ENCODE measurements at regions not wholly inside any gene's neighbourhood (a gene's known extent, or its start where the extent isn't known, plus 50 kb on each side); places are given as distances from the start of the nearest gene placed in this dataset.

- peaks cover 1% of the 10 kb centered on the region for H3K27me3 Mint-ChIP-seq
- no peak overlapping the region for H3K4me3 Mint-ChIP-seq
- no peak for ATAC-seq (ENCODE audit: low read depth)
- no peak for DNase-seq (ENCODE audit: low spot score in 2 of 2)
- no peaks in the 10 kb centered on the region for H3K4me1 Mint-ChIP-seq
- H3K27ac Mint-ChIP-seq, result no peak overlapping the region
- no peaks in the 10 kb centered on the region for H3K9me3 Mint-ChIP-seq
- H3K36me3 Mint-ChIP-seq, result no peaks in the 10 kb centered on the region
These were observed 101.4 kb upstream of the SLC44A1 start for GRCh38 chr9:105143136-105143430.

- ATAC-seq (ENCODE audit: low read depth) (no peak), DNase-seq (ENCODE audit: low spot score in 2 of 2) (no peak)
- Mint-ChIP-seq H3K4me1 (no peaks in the 10 kb centered on the region), H3K4me3 (no peak overlapping the region), H3K27me3 (peaks cover 1% of the 10 kb centered on the region), H3K9me3 (no peaks in the 10 kb centered on the region), H3K36me3 (no peaks in the 10 kb centered on the region), H3K27ac (no peak overlapping the region)
These were observed 100.4 kb upstream of the SLC44A1 start for GRCh38 chr9:105144076-105144475.

GRCh38 chr9:105144841-105145240 is 99.6 kb upstream of the SLC44A1 start:
- peaks cover 1% of the 10 kb centered on the region for H3K27me3 Mint-ChIP-seq
- H3K4me3 Mint-ChIP-seq, result no peak overlapping the region
- DNase-seq (ENCODE audit: low spot score in 2 of 2), result no peak
- no peak overlapping the region for H3K27ac Mint-ChIP-seq
- no peaks in the 10 kb centered on the region for H3K4me1 Mint-ChIP-seq
- H3K36me3 Mint-ChIP-seq, result no peaks in the 10 kb centered on the region
- no peak for ATAC-seq (ENCODE audit: low read depth)
- H3K9me3 Mint-ChIP-seq, result no peaks in the 10 kb centered on the region

DNA sequence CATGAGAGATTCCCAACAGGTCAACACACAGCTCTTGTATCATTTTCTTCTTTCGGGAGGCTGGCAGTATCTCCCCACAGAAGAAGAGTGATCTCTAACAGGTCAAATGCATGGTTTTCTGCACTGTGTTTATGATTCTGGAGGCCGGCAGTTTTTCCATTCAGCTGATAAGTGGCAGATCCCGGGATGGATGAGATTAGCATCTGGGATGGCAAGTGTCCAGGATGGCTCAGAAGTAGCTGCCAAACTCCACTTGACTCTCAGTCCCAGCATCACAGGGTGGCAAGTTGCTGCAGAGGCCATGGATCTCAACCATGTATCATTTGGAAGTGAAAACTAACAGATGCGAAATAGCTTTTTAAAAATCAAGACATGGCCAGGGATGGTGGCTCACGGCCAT is 97.8 kb upstream of the SLC44A1 start:
- H3K4me1 Mint-ChIP-seq, result peaks cover 4% of the 10 kb centered on the region
- no peaks in the 10 kb centered on the region for H3K9me3 Mint-ChIP-seq
- peaks cover 1% of the 10 kb centered on the region for H3K27me3 Mint-ChIP-seq
- no peaks in the 10 kb centered on the region for H3K36me3 Mint-ChIP-seq
- no peak for DNase-seq (ENCODE audit: low spot score in 2 of 2)
- H3K27ac Mint-ChIP-seq, result no peak overlapping the region
- H3K4me3 Mint-ChIP-seq, result no peak overlapping the region
- ATAC-seq (ENCODE audit: low read depth), result no peak

- H3K27ac Mint-ChIP-seq, result no peak overlapping the region
- ATAC-seq (ENCODE audit: low read depth), result no peak
- H3K9me3 Mint-ChIP-seq, result no peaks in the 10 kb centered on the region
- no peaks in the 10 kb centered on the region for H3K36me3 Mint-ChIP-seq
- no peak for DNase-seq (ENCODE audit: low spot score in 2 of 2)
- H3K27me3 Mint-ChIP-seq, result peaks cover 1% of the 10 kb centered on the region
- peaks cover 4% of the 10 kb centered on the region for H3K4me1 Mint-ChIP-seq
- H3K4me3 Mint-ChIP-seq, result no peak overlapping the region
These were observed 97.2 kb upstream of the SLC44A1 start for GRCh38 chr9:105147110-105147871.

GRCh38 chr9:105148328-105149006 is 96.0 kb upstream of the SLC44A1 start:
- no peak overlapping the region for H3K4me3 Mint-ChIP-seq
- H3K4me1 Mint-ChIP-seq, result peaks cover 4% of the 10 kb centered on the region
- H3K27ac Mint-ChIP-seq, result no peak overlapping the region
- ATAC-seq (ENCODE audit: low read depth) (no peak), DNase-seq (ENCODE audit: low spot score in 2 of 2) (no peak)
- no peaks in the 10 kb centered on the region for H3K9me3 Mint-ChIP-seq
- no peaks in the 10 kb centered on the region for H3K36me3 Mint-ChIP-seq
- peaks cover 1% of the 10 kb centered on the region for H3K27me3 Mint-ChIP-seq

DNA sequence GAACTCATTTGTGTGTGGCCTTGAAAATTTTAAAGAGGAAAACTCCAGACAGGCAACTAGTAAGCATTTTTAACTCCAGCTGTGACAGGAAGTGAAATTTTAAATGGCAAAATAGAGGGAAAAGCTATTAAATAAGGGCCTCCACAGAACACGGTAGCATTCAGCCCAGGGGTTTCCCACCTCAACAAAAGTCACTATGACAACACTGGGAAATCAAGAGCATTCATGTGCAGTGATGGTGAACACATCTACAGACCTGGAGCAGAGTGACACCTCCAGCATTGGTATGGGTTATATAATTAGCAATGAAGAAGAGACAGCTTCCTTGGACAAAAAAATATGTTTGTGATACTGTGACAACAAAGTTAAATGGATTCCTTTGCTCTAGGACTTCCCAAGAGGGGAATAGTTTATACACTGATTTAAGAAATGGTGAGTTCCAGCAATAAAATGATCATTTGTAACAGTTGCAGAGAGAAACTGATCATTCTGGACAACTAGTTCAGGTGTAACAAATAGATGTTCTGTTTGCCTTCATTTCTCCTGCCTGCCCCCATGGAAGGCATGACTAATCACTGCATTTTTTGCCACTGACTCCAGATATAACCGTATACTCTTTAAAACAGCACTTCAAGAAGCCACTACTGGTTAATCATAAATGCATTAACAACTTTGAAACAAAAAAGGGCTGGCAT is 93.3 kb upstream of the SLC44A1 start:
- DNase-seq (ENCODE audit: low spot score in 2 of 2) (no peak), ATAC-seq (ENCODE audit: low read depth) (peak; percentile 60)
- Mint-ChIP-seq H3K4me1 (peaks cover 7% of the 10 kb centered on the region), H3K27ac (peak overlapping the region; percentile 69), H3K36me3 (no peaks in the 10 kb centered on the region), H3K27me3 (peaks cover 1% of the 10 kb centered on the region), H3K9me3 (no peaks in the 10 kb centered on the region), H3K4me3 (no peak overlapping the region)

DNA sequence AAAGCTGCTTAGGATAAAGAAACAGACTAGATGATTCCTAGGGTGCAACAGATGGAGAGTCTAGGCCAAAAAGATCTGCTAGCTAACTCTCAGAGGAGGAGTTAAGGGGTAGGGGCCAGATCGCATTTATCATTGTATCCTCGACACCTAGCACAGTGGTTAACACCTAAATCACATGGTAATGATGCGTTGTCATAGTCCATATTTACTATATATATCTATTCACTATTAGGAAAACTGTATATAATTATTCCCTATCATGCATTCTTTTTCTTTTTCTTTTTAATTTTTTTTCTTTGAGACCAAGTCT is 92.8 kb upstream of the SLC44A1 start:
- Mint-ChIP-seq H3K27me3 (no peaks in the 10 kb centered on the region), H3K9me3 (no peaks in the 10 kb centered on the region), H3K27ac (no peak overlapping the region), H3K36me3 (no peaks in the 10 kb centered on the region), H3K4me3 (no peak overlapping the region), H3K4me1 (peaks cover 7% of the 10 kb centered on the region)
- DNase-seq (ENCODE audit: low spot score in 2 of 2), result no peak
- ATAC-seq (ENCODE audit: low read depth), result no peak

DNA sequence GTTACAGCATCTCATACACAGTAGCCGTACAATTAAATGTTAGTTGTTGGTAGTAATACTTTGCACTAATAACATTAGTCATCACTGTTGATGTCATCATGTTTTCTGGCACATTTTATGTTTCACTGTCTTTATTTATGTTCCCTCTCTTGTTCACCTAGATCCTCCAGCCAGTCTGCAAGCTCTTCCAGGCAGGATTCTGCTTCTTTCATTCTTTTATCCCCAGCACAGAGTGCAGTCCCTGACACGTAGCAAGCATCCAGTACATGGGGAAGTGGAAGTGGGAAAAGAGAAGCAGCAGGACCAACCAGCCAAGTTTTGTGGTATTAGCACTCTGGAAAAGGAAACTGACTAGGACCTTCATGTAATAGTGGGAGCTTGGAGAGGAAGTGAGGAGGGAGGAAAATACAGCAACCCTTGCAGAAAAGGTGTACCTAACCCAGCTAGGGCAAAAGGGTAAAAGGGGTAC is 89.7 kb upstream of the SLC44A1 start:
- H3K4me3 Mint-ChIP-seq, result no peak overlapping the region
- H3K4me1 Mint-ChIP-seq, result peaks cover 16% of the 10 kb centered on the region
- ATAC-seq (ENCODE audit: low read depth) (no peak), DNase-seq (ENCODE audit: low spot score in 2 of 2) (no peak)
- no peaks in the 10 kb centered on the region for H3K36me3 Mint-ChIP-seq
- no peaks in the 10 kb centered on the region for H3K9me3 Mint-ChIP-seq
- no peaks in the 10 kb centered on the region for H3K27me3 Mint-ChIP-seq
- H3K27ac Mint-ChIP-seq, result no peak overlapping the region

- ATAC-seq (ENCODE audit: low read depth) (peak; percentile 65), DNase-seq (ENCODE audit: low spot score in 2 of 2) (peak; percentile 16 to 28)
- H3K9me3 Mint-ChIP-seq, result no peaks in the 10 kb centered on the region
These were observed 87.3 kb upstream of the SLC44A1 start for GRCh38 chr9:105157171-105157583.

DNA sequence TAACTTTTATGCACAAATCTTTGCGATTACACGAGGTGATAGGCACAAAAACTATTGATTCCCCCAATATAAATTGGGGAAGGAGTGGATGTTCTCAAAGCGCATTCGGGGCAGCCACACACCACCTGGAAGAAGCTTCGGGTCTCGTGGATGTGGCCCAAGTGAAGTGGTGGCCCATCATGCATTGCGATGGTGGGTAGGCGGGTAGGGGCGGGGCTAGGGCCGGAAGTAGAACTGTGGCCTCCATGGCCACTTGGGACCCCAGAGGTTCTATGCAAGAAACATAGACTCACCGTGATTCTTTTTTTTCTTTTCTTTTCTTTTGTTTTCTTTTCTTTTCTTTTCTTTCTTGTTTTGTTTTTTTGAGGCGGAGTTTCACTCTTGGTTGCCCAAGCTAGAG is 86.4 kb upstream of the SLC44A1 start:
- no peaks in the 10 kb centered on the region for H3K9me3 Mint-ChIP-seq
- DNase-seq (ENCODE audit: low spot score in 2 of 2) (no peak), ATAC-seq (ENCODE audit: low read depth) (no peak)
- H3K36me3 Mint-ChIP-seq, result no peaks in the 10 kb centered on the region
- no peaks in the 10 kb centered on the region for H3K27me3 Mint-ChIP-seq
- H3K27ac Mint-ChIP-seq, result no peak overlapping the region
- peaks cover 12% of the 10 kb centered on the region for H3K4me1 Mint-ChIP-seq
- H3K4me3 Mint-ChIP-seq, result no peak overlapping the region

More at GRCh38 chr9:105157171-105157583, 87.3 kb upstream of the SLC44A1 start:
- H3K27me3 Mint-ChIP-seq, result no peaks in the 10 kb centered on the region
- H3K4me1 Mint-ChIP-seq, result peaks cover 12% of the 10 kb centered on the region
- H3K36me3 Mint-ChIP-seq, result no peaks in the 10 kb centered on the region
- H3K4me3 Mint-ChIP-seq, result no peak overlapping the region
- H3K27ac Mint-ChIP-seq, result no peak overlapping the region

DNA sequence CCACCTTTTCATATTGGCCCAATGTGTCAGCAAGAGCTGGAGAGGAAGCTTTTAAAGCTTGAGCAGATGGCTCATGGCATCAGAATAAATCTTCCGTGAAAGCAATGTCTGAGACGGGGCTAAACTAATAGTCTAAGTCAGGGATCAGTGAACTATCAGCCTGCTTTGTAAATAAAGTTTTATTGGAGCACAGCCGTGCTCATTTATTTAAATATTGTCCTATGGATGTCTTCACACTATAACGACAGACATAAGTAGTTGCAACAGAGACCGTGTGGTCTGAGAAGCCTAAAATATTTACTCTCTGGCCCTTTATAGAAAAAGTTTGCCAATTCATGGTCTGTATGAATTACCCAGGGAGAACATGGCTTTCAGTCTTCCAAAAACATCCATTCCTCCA is 85.6 kb upstream of the SLC44A1 start:
- Mint-ChIP-seq H3K36me3 (no peaks in the 10 kb centered on the region), H3K27ac (no peak overlapping the region), H3K4me1 (peaks cover 12% of the 10 kb centered on the region), H3K4me3 (no peak overlapping the region), H3K9me3 (no peaks in the 10 kb centered on the region), H3K27me3 (no peaks in the 10 kb centered on the region)
- DNase-seq (ENCODE audit: low spot score in 2 of 2) (no peak), ATAC-seq (ENCODE audit: low read depth) (no peak)

DNA sequence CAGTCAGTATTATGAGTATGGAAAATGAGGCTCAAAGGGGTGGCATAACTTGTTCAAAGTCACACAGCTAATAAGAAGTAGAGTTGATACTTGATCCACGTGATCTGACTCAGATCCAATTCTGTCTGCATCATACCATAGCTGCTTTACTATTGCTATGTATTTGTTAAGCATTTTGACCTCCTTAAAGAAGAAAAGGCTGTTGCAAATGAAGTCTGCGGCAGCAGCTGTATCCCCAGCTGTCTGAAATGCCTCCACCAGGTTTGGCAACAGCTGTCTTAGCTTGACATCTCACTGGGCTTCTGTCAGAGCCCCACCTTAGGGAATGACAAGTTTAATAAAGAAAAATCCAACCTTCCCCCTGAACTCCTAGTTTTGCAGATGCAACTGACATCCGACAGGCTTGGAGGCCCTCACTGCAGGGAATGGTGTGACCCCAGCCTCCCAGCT is 75.6 kb upstream of the SLC44A1 start:
- no peaks in the 10 kb centered on the region for H3K4me1 Mint-ChIP-seq
- no peak for DNase-seq (ENCODE audit: low spot score in 2 of 2)
- no peaks in the 10 kb centered on the region for H3K36me3 Mint-ChIP-seq
- H3K27me3 Mint-ChIP-seq, result peaks cover 1% of the 10 kb centered on the region
- no peak overlapping the region for H3K4me3 Mint-ChIP-seq
- no peak for ATAC-seq (ENCODE audit: low read depth)
- H3K27ac Mint-ChIP-seq, result no peak overlapping the region
- H3K9me3 Mint-ChIP-seq, result no peaks in the 10 kb centered on the region

DNA sequence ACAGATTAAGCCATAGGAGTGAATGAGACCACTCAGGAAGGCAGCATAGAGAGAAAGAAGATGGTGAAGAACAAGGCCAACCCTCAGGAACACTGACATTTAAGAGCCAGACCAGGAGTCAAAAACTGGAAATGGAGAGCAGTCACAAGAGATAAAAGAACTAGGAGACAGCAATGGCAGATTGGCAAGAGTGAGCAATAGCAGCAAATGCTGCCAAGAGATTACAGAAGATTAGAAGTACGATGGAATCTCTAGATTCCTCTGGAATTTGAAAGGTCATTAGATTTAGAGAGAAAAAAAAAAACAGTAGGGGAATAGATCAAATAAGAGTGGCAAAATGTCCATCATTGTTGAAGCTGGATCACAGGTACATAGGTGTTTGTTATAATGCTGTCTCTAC is 73.4 kb upstream of the SLC44A1 start:
- Mint-ChIP-seq H3K36me3 (no peaks in the 10 kb centered on the region), H3K4me3 (no peak overlapping the region), H3K4me1 (no peaks in the 10 kb centered on the region), H3K27ac (no peak overlapping the region), H3K27me3 (peaks cover 1% of the 10 kb centered on the region), H3K9me3 (no peaks in the 10 kb centered on the region)
- no peak for ATAC-seq (ENCODE audit: low read depth)
- DNase-seq (ENCODE audit: low spot score in 2 of 2), result no peak
